Fibroblast of the aortic adventitia (primary cell): ENCODE measurements at regions not wholly inside any gene's neighbourhood (a gene's known extent, or its start where the extent isn't known, plus 50 kb on each side); places are given as distances from the start of the nearest gene placed in this dataset. TPM values are rescaled to one million over a fixed set of nuclear protein-coding genes. Genes with fewer than 3 reads are reported as not detected.
"Not testable (repeated sequence)": the region's sequence is repeated elsewhere in the genome, so short reads cannot be mapped to it uniquely, and the experiment has no call there.

Experiments
- DNase-seq: peaks from one replicate; pipeline ENCODE4 v3.0.0-alpha.2; 2010; ENCODE audit warnings: low read depth
- H3K4me3 ChIP-seq: 2 replicates; pipeline ENCODE4 v1.5.1; 2011; ENCODE audit warnings: low read depth, mild to moderate bottlenecking, control low read depth, low read length, moderate library complexity
- CTCF ChIP-seq: IDR thresholded peaks from 2 replicates; pipeline ENCODE4 v1.5.1; 2011; ENCODE audit warnings: mild to moderate bottlenecking, low read length, control low read depth, inconsistent platforms; ENCODE audit not compliant: insufficient read depth
- small RNA-seq: library from RNA; depleted of rRNA; stranded (forward); fragments of <200 nt; gene quantifications from one replicate; pipeline ENCODE3, GENCODE V24; 2012

GRCh38 chr2:106257830-106258229 lies 63.7 kb upstream of the UXS1 start:
- no peak for DNase-seq
- TF ChIP-seq CTCF = no peak
- no peak overlapping the region for H3K4me3 ChIP-seq

GRCh38 chr2:106257135-106257534 lies 63.0 kb upstream of the UXS1 start:
- no peak overlapping the region for H3K4me3 ChIP-seq
- no peak for DNase-seq
- TF ChIP-seq CTCF = no peak

- not testable (repeated sequence) for DNase-seq
These were observed 55.2 kb upstream of the UXS1 start for GRCh38 chr2:106249157-106249828.

GRCh38 chr2:106248548-106249151 lies 54.5 kb upstream of the UXS1 start:
- peak; percentile 5 for TF ChIP-seq CTCF
- H3K4me3 ChIP-seq, DNase-seq: not testable (repeated sequence)

More at GRCh38 chr2:106249157-106249828, 55.2 kb upstream of the UXS1 start:
- H3K4me3 ChIP-seq = not testable (repeated sequence)

Small RNA genes in the stretch of these regions (small RNA-seq; reads per million reads assigned to genes)
- not detected for gene AC114755.3
